Fibroblast of upper back skin (primary cell): ENCODE measurements at regions not wholly inside any gene's neighbourhood (a gene's known extent, or its start where the extent isn't known, plus 50 kb on each side); places are given as distances from the start of the nearest gene placed in this dataset.

Source experiments
- DNase-seq: peaks from one replicate; pipeline ENCODE4 v3.0.0-alpha.2; 2013

- DNase-seq = peak; percentile 64
These were observed 1691.7 kb upstream of the PCDH20 start for GRCh38 chr13:63107179-63107943.

GRCh38 chr13:63094717-63095116, 1679.1 kb upstream of the PCDH20 start:
- no peak for DNase-seq

- DNase-seq = peak; percentile 77
These were observed 1678.3 kb upstream of the PCDH20 start for GRCh38 chr13:63093907-63094469.

- DNase-seq = peak; percentile 84
These were observed 1676.8 kb upstream of the PCDH20 start for GRCh38 chr13:63092456-63092855.

GRCh38 chr13:63090524-63090923, 1674.9 kb upstream of the PCDH20 start:
- no peak for DNase-seq

GRCh38 chr13:63088226-63088625, 1672.6 kb upstream of the PCDH20 start:
- peak; percentile 35 for DNase-seq

- DNase-seq = no peak
These were observed 1670.6 kb upstream of the PCDH20 start for GRCh38 chr13:63086286-63086685.

GRCh38 chr13:63085851-63086250, 1670.2 kb upstream of the PCDH20 start:
- no peak for DNase-seq

- no peak for DNase-seq
These were observed 1665.9 kb upstream of the PCDH20 start for GRCh38 chr13:63081400-63082014.

- no peak for DNase-seq
These were observed 1659.5 kb upstream of the PCDH20 start for GRCh38 chr13:63075126-63075525.

GRCh38 chr13:63050287-63050686, 1634.6 kb upstream of the PCDH20 start:
- no peak for DNase-seq

GRCh38 chr13:63048653-63049052, 1633.0 kb upstream of the PCDH20 start:
- peak; percentile 3 for DNase-seq

- DNase-seq = peak; percentile 21
These were observed 1629.1 kb upstream of the PCDH20 start for GRCh38 chr13:63044589-63045313.

- no peak for DNase-seq
These were observed 1627.0 kb upstream of the PCDH20 start for GRCh38 chr13:63042686-63043085.

- peak; percentile 22 for DNase-seq
These were observed 1626.2 kb upstream of the PCDH20 start for GRCh38 chr13:63041640-63042414.

- no peak for DNase-seq
These were observed 1610.7 kb upstream of the PCDH20 start for GRCh38 chr13:63026285-63026797.

GRCh38 chr13:63025741-63026140, 1610.1 kb upstream of the PCDH20 start:
- no peak for DNase-seq

GRCh38 chr13:63024458-63024857, 1608.8 kb upstream of the PCDH20 start:
- peak; percentile 25 for DNase-seq

GRCh38 chr13:63011996-63012395, 1596.3 kb upstream of the PCDH20 start:
- DNase-seq = no peak

- no peak for DNase-seq
These were observed 1594.5 kb upstream of the PCDH20 start for GRCh38 chr13:63010072-63010658.

- no peak for DNase-seq
These were observed 1590.0 kb upstream of the PCDH20 start for GRCh38 chr13:63005625-63006024.

GRCh38 chr13:62997696-62998095, 1582.0 kb upstream of the PCDH20 start:
- peak; percentile 4 for DNase-seq
